ENCODE measurements at regions not wholly inside any gene's neighbourhood (a gene's known extent, or its start where the extent isn't known, plus 50 kb on each side); places are given as distances from the start of the nearest gene placed in this dataset.

DNA sequence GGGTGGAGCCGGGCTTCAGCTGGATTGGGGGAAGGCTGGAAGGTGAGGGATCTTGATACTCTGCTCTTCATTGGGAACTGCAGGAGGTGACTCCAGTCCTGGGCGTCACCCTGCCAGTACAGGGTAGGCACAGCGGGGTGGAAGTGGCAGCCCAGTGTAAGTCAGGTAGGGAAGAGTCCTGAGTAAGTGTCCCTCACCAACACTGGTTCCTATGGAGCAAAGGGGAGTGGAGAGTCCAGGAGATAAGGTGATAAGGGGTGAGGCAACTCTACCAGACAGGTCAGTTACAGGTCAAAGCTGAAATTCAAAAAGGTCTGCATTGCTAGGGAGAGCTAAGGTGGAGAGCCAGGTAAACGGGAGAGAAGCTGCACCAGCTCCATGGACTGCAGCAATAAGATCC is 145.6 kb upstream of the NFE2L3 start:
- H3K27ac ChIP-seq, result no peak overlapping the region
- no peaks in the 10 kb centered on the region for H3K4me1 ChIP-seq
- no peaks in the 10 kb centered on the region for H3K27me3 ChIP-seq
- H3K9me3 ChIP-seq, result no peaks in the 10 kb centered on the region
- no peaks in the 10 kb centered on the region for H3K36me3 ChIP-seq
- no peak for DNase-seq
- no peak overlapping the region for H3K4me3 ChIP-seq
- no peak for TF ChIP-seq POLR2A (IDR thresholded peaks at IDR 0.05)
- TF ChIP-seq, protein P1, sequence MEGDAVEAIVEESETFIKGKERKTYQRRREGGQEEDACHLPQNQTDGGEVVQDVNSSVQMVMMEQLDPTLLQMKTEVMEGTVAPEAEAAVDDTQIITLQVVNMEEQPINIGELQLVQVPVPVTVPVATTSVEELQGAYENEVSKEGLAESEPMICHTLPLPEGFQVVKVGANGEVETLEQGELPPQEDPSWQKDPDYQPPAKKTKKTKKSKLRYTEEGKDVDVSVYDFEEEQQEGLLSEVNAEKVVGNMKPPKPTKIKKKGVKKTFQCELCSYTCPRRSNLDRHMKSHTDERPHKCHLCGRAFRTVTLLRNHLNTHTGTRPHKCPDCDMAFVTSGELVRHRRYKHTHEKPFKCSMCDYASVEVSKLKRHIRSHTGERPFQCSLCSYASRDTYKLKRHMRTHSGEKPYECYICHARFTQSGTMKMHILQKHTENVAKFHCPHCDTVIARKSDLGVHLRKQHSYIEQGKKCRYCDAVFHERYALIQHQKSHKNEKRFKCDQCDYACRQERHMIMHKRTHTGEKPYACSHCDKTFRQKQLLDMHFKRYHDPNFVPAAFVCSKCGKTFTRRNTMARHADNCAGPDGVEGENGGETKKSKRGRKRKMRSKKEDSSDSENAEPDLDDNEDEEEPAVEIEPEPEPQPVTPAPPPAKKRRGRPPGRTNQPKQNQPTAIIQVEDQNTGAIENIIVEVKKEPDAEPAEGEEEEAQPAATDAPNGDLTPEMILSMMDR (IDR thresholded peaks at IDR 0.05), result no peak

DNA sequence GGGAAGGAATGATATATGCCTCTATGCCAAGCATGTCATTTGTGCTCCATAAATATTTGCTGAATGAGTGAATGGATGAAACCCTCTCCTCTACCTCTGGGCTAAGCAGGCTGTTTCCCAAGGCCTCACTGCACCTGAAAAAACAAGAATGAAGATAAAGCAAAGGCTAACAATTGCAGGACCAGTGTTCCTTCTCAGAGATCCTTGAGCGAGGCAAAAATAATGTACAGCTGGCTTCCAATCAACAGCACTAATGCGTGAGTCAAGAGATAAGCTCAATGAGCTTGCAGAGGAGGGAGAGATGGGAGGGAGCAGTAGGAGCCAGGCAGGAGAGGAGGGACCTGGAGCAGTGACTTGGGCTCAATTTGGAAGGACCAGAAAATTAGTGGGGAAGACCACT is 144.5 kb upstream of the NFE2L3 start:
- Histone ChIP-seq H3K4me3 (no peak overlapping the region), H3K27ac (no peak overlapping the region), H3K27me3 (no peaks in the 10 kb centered on the region), H3K36me3 (no peaks in the 10 kb centered on the region), H3K4me1 (no peaks in the 10 kb centered on the region), H3K9me3 (no peaks in the 10 kb centered on the region)
- no peak for DNase-seq
- no peak for TF ChIP-seq POLR2A (IDR thresholded peaks at IDR 0.05)
- TF ChIP-seq, protein P1 (IDR thresholded peaks at IDR 0.05), result no peak

DNA sequence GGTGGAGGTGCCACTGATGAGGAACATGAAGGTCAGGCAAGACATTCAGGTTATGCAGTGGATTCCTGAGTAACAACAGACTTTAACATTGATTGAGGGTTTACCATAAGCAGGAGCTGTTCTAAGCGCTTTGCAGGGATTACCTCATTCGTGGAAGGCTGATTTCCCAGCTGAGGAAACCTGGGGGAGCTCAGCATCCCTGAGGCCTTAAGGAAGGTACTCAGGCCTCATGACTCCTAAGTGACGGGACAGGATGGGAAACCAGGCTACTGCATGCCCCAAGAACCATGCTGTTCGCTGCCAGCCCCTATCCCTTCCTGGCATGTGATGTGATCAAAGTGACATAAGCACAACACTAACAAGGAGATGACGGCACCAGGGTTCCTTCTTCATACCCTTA is 143.6 kb upstream of the NFE2L3 start:
- TF ChIP-seq, protein P1 (IDR thresholded peaks at IDR 0.05), result no peak
- no peak for TF ChIP-seq POLR2A (IDR thresholded peaks at IDR 0.05)
- Histone ChIP-seq H3K4me1 (no peaks in the 10 kb centered on the region), H3K4me3 (no peak overlapping the region), H3K36me3 (no peaks in the 10 kb centered on the region), H3K27ac (no peak overlapping the region), H3K9me3 (no peaks in the 10 kb centered on the region), H3K27me3 (no peaks in the 10 kb centered on the region)
- DNase-seq, result no peak

DNA sequence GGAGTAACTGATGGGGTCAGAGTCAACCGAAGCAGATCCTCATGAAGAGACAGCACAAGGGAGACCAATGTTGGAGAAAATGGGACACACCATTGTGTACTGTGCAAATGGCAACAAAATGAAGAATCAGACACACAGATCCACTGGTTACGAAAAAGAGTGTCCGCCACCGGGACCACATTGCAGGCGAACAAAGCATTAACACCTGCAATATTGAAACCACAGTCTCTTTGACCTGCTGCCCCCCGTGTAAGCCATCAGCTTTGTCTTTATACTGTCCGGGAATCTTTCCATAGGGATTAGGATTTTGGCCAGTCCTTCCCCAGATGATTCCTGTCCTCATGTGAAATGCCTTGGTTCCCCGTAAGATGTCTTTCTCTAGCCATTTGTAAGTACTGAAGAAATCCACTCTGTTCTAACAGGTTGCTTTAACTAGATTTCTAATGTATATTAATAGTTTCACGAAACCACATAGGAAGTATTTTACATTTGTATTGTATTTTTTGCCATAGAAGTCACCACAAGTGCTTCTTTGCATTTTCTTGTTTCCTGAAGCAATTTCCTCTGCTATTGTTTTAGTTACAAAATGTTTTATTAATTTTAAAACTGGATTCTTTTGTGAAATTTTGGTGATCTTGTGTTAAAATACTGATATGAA is 140.8 kb upstream of the NFE2L3 start:
- no peaks in the 10 kb centered on the region for H3K4me1 ChIP-seq

DNA sequence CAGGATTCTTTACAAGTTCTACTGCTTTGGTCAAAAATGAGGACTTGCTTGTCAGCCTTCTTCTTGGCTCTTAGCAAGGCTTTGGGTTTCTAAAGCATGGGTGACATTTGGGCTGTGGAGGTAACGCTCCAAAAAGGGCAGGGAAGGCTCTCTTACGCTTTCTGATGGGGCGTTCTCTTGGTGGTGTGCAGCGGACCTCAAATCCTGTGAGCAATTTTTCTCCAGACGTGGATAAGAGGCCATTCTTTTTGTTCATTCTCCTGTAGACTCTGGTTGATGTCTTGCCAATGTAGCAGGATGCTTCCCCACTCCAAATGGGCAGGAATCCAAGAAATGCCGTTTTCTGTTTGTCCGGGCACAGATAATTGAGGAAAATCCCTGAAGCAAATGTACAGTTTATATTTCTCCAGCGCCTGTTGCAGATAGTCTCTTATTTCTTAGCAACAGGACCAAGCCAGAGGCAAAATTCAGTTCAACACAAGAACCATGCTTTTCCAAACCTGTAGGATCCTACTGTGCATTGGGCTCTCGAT is 138.4 kb upstream of the NFE2L3 start:
- Histone ChIP-seq H3K36me3 (no peaks in the 10 kb centered on the region), H3K27ac (no peak overlapping the region), H3K4me3 (no peak overlapping the region), H3K27me3 (no peaks in the 10 kb centered on the region), H3K9me3 (no peaks in the 10 kb centered on the region), H3K4me1 (no peaks in the 10 kb centered on the region)
- TF ChIP-seq POLR2A (IDR thresholded peaks at IDR 0.05), result no peak
- TF ChIP-seq, protein P1 (IDR thresholded peaks at IDR 0.05), result no peak
- no peak for DNase-seq

More for the DNA sequence above, 140.8 kb upstream of the NFE2L3 start:
- no peak for DNase-seq
- Histone ChIP-seq H3K27ac (no peak overlapping the region), H3K4me3 (no peak overlapping the region), H3K36me3 (no peaks in the 10 kb centered on the region), H3K9me3 (no peaks in the 10 kb centered on the region), H3K27me3 (no peaks in the 10 kb centered on the region)
- TF ChIP-seq, protein P1 (IDR thresholded peaks at IDR 0.05), result no peak
- no peak for TF ChIP-seq POLR2A (IDR thresholded peaks at IDR 0.05)

All from Peyer's patch (tissue), 4 donors.